K562 (cell line): ENCODE measurements at regions not wholly inside any gene's neighbourhood (a gene's known extent, or its start where the extent isn't known, plus 50 kb on each side); places are given as distances from the start of the nearest gene placed in this dataset.

ENCODE experiments used
- ATAC-seq: fragments of 200-7000 bp; cut with Tn5 transposase; 3 replicates; pipeline ENCODE4 v1.9.1; 2020; ENCODE audit warnings: moderate library complexity
- BruUV-seq: library from RNA; stranded (reverse); fragments of 400-500 nt; replicated peaks from 2 replicates; lab custom pipeline; 2021; lab: Mats Ljungman, UMichigan
- CTCF ChIA-PET: fragments of 300-600 bp; formaldehyde crosslinking; extraction: SDS; loops from one replicate; lab custom pipeline; 2021; ENCODE audit warnings: low intra/inter-chr PET ratio; lab: Yijun Ruan, JAX
- POLR2A ChIA-PET: fragments of 300-600, 350-650 bp; sonication (Branson Sonifier 250); formaldehyde crosslinking; extraction: SDS; loops from one replicate; lab custom pipeline; 2021; ENCODE audit warnings: antibody characterized with exemption, inconsistent platforms; lab: Yijun Ruan, JAX
- DNase-seq, 4 experiments: peaks; one replicate each; pipeline versions ENCODE4 v3.0.0 to v3.0.0-alpha.2; 2011 to 2018; ENCODE audit warnings: low spot score in 3 of 4, mixed read lengths in 3 of 4; ENCODE audit errors: extremely low read depth in 1 of 4
- FAIRE-seq: peaks from 2 replicates; lab custom pipeline; 2011; peaks lifted over from hg19 to GRCh38; lab: Jason Lieb, UNC
- H2AFZ ChIP-seq: 2 replicates; pipeline ENCODE4 v1.6.0; 2011; ENCODE audit warnings: low read depth, low read length, control low read depth, inconsistent platforms
- H3K27ac ChIP-seq: fragments of 200-600 bp; 3 replicates; pipeline ENCODE4 v1.8.0; 2011; ENCODE audit warnings: low read depth, mild to moderate bottlenecking, control low read depth, inconsistent platforms, low read length, moderate library complexity, mixed read lengths; ENCODE audit errors: extremely low read depth
- H3K27me3 ChIP-seq, 2 experiments: fragments of 300-600 bp in 1 of 2; 2 replicates in 1 of 2; 3 replicates in 1 of 2; pipeline versions ENCODE4 v1.6.0 to v1.8.0; 2011; ENCODE audit warnings: inconsistent platforms in 2 of 2, low read length in 2 of 2, mild to moderate bottlenecking in 1 of 2, mixed read lengths in 1 of 2, moderate library complexity in 1 of 2; ENCODE audit not compliant: control insufficient read depth in 2 of 2, insufficient read depth in 2 of 2
- H3K36me3 ChIP-seq: fragments of 300-600 bp; 3 replicates; pipeline ENCODE4 v1.8.0; 2011; ENCODE audit warnings: mild to moderate bottlenecking, low read length, inconsistent platforms; ENCODE audit not compliant: control insufficient read depth, insufficient read depth
- H3K4me1 ChIP-seq, 2 experiments: fragments of 200-600 bp in 1 of 2; replicated peaks in 1 of 2; 2 replicates in 1 of 2; 3 replicates in 1 of 2; pipeline versions ENCODE4 v1.5.1 to v1.8.0; 2011; ENCODE audit warnings: inconsistent platforms in 2 of 2, low read length in 2 of 2, mild to moderate bottlenecking in 1 of 2, mixed read lengths in 1 of 2, moderate library complexity in 1 of 2; ENCODE audit not compliant: control insufficient read depth in 2 of 2, insufficient read depth in 2 of 2
- H3K4me2 ChIP-seq: 2 replicates; pipeline ENCODE4 v1.6.1; 2011; ENCODE audit warnings: low read length, control low read depth, inconsistent platforms, mixed read lengths; ENCODE audit not compliant: insufficient read depth
- H3K4me3 ChIP-seq: fragments of 200-600 bp; sonication (generic), shearing (Covaris generic); 2 replicates; pipeline ENCODE4 v1.5.1; 2016; ENCODE audit warnings: control low read depth, inconsistent platforms
- H3K79me2 ChIP-seq: fragments of 200-600 bp; 3 replicates; pipeline ENCODE4 v1.8.0; 2011; ENCODE audit warnings: low read length, inconsistent platforms; ENCODE audit not compliant: control insufficient read depth, insufficient read depth
- H3K9ac ChIP-seq, 2 experiments: 2 replicates each; pipeline versions ENCODE4 v1.6.0 to v1.6.1; 2011; ENCODE audit warnings: low read depth in 2 of 2, low read length in 2 of 2, control low read depth in 1 of 2, inconsistent platforms in 1 of 2, mild to moderate bottlenecking in 1 of 2, mixed read lengths in 1 of 2; ENCODE audit not compliant: insufficient read depth in 1 of 2
- H3K9me1 ChIP-seq: one replicate; pipeline ENCODE4 v1.6.0; 2011; ENCODE audit warnings: inconsistent platforms, mild to moderate bottlenecking, low read length, moderate library complexity; ENCODE audit not compliant: control insufficient read depth, insufficient read depth
- H3K9me3 ChIP-seq: replicated peaks from 2 replicates; pipeline ENCODE4 v1.5.1; 2011; ENCODE audit warnings: low read depth, low read length, inconsistent platforms; ENCODE audit not compliant: control insufficient read depth, insufficient read depth
- H4K20me1 ChIP-seq: replicated peaks from 2 replicates; pipeline ENCODE4 v1.6.1; 2011; ENCODE audit warnings: low read length, inconsistent platforms, mixed read lengths; ENCODE audit not compliant: control insufficient read depth, insufficient read depth
- ARID3B ChIP-seq: fragments of 250-450 bp; sonication (Bioruptor Pico); IDR thresholded peaks from 2 replicates; pipeline ENCODE4 v1.4.0; 2020; ENCODE audit warnings: borderline replicate concordance
- BDP1 ChIP-seq: IDR thresholded peaks from 3 replicates; pipeline ENCODE4 v1.6.1; 2011; ENCODE audit not compliant: insufficient read length, insufficient read depth
- C11orf30 ChIP-seq: fragments of 450-650 bp; IDR thresholded peaks from 2 replicates; pipeline ENCODE4 v1.6.1; 2016; ENCODE audit warnings: low read depth, mild to moderate bottlenecking
- CCNT2 ChIP-seq: IDR thresholded peaks from 2 replicates; pipeline ENCODE4 v1.6.1; 2011; ENCODE audit warnings: borderline replicate concordance, low read depth, mild to moderate bottlenecking, moderate library complexity, mixed read lengths, low read length; ENCODE audit not compliant: insufficient read length; ENCODE audit errors: extremely low read depth
- CHD1 ChIP-seq: fragments of 200-600 bp; sonication (generic); IDR thresholded peaks from one replicate; pipeline ENCODE4 v1.6.1; 2012; ENCODE audit warnings: mild to moderate bottlenecking, moderate library complexity, low read length, inconsistent platforms
- CREBBP ChIP-seq: IDR thresholded peaks from one replicate; pipeline ENCODE4 v1.6.1; 2012; ENCODE audit warnings: low read depth, mild to moderate bottlenecking, control low read depth, inconsistent platforms, low read length
- CSDE1 ChIP-seq, 2 experiments: fragments of 450-650 bp; IDR thresholded peaks; 2 replicates each; pipeline ENCODE4 v1.6.1; 2016; ENCODE audit warnings: mild to moderate bottlenecking in 1 of 2
- EZH2 ChIP-seq: IDR thresholded peaks from 2 replicates; pipeline ENCODE4 v1.6.1; 2012; ENCODE audit warnings: low read depth, mild to moderate bottlenecking, inconsistent platforms, low read length, borderline replicate concordance
- SMC3 ChIP-seq: conservative IDR thresholded peaks from 2 replicates; pipeline ENCODE4 v1.6.1; 2011; ENCODE audit warnings: low read depth, low read length, improper control_type of control experiment; ENCODE audit not compliant: insufficient read depth
- STAG1 ChIP-seq: sonication (generic); formaldehyde crosslinking; IDR thresholded peaks from 2 replicates; pipeline ENCODE4 v1.5.0; 2020; ENCODE audit warnings: missing genetic modification reagents, borderline replicate concordance
- YY1 ChIP-seq, 3 experiments: IDR thresholded peaks; 2 replicates each; pipeline ENCODE4 v1.6.1; 2011; ENCODE audit warnings: low read length in 2 of 3, mild to moderate bottlenecking in 2 of 3, moderate library complexity in 2 of 3, borderline replicate concordance in 1 of 3, control low read depth in 1 of 3, low read depth in 1 of 3; ENCODE audit not compliant: insufficient read depth in 3 of 3, insufficient replicate concordance in 2 of 3, control insufficient read depth in 1 of 3, insufficient read length in 1 of 3; ENCODE audit errors: extremely low read depth in 1 of 3
- ZC3H8 ChIP-seq: fragments of 450-650 bp; IDR thresholded peaks from 2 replicates; pipeline ENCODE4 v1.6.1; 2017
- ZMIZ1 ChIP-seq, 2 experiments: fragments of 150-350 bp in 1 of 2; IDR thresholded peaks; 2 replicates each; pipeline ENCODE4 v1.6.1; 2012 to 2016; ENCODE audit warnings: low read depth in 2 of 2, low read length in 2 of 2, mild to moderate bottlenecking in 1 of 2, moderate library complexity in 1 of 2
- ZNF24 ChIP-seq: fragments of 450-650 bp; IDR thresholded peaks from 2 replicates; pipeline ENCODE4 v1.6.1; 2016
- in situ Hi-C: fragments of 300-500 bp; cut with MboI; formaldehyde crosslinking; loops from 4 replicates; pipeline ENCODE4 v1.15.0; 2018; ENCODE audit warnings: inconsistent platforms, mixed read lengths
- intact Hi-C: fragments of 100-400 bp; cut with micrococcal nuclease; formaldehyde crosslinking; loops from 2 replicates; pipeline ENCODE4 v1.14.2; 2022
- TF ChIP-seq, protein P1 (sequence below), 2 experiments: fragments of 450-650 bp in 1 of 2; sonication (generic) in 1 of 2; formaldehyde crosslinking in 1 of 2; IDR thresholded peaks in 1 of 2; conservative IDR thresholded peaks in 1 of 2; 2 replicates each; pipeline versions ENCODE4 v1.6.1 to v1.8.1; 2016 to 2023; ENCODE audit warnings: mild to moderate bottlenecking in 2 of 2, moderate library complexity in 2 of 2, inconsistent platforms in 1 of 2, missing genetic modification reagents in 1 of 2

- TF ChIP-seq, protein P1, sequence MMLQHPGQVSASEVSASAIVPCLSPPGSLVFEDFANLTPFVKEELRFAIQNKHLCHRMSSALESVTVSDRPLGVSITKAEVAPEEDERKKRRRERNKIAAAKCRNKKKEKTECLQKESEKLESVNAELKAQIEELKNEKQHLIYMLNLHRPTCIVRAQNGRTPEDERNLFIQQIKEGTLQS (IDR thresholded peaks at IDR 0.05) = no peak
- TF ChIP-seq, protein P1 (CRISPR knock-in tag; conservative IDR thresholded peaks at IDR 0.05) = no peak
- TF ChIP-seq SMC3 (no peak), BDP1 (no peak), YY1 (IDR thresholded peaks at IDR 0.05; ENCODE audit: borderline replicate concordance in 1 of 3, control insufficient read depth in 1 of 3, extremely low read depth in 1 of 3, insufficient read depth in 3 of 3, insufficient read length in 1 of 3, insufficient replicate concordance in 2 of 3, low read depth in 1 of 3, low read length in 2 of 3) (no peak)
These were observed 587.5 kb downstream of the XIRP2 start (continued) for GRCh38 chr2:167475791-167476190.

- DNase-seq (no peak), ATAC-seq (no peak), FAIRE-seq (no peak)
- Histone ChIP-seq H4K20me1 (no peaks in the 10 kb centered on the region), H3K9ac (no peak overlapping the region), H3K9me3 (no peaks in the 10 kb centered on the region), H3K79me2 (no peaks in the 10 kb centered on the region), H3K27me3 (no peaks in the 10 kb centered on the region), H3K4me3 (no peak overlapping the region), H3K4me1 (no peaks in the 10 kb centered on the region), H2AFZ (no peak overlapping the region), H3K4me2 (no peak overlapping the region), H3K9me1 (no peaks in the 10 kb centered on the region), H3K36me3 (no peaks in the 10 kb centered on the region), H3K27ac (no peak overlapping the region)
- intact Hi-C loops = no loop called here
- BruUV-seq = no TSS peak
- ChIA-PET CTCF (no interaction called here), POLR2A (interaction anchor here (0.6 kb wide), 1 partner anchor 13 kb away, joined by 3 read pairs; no protein-coding TSS in a partner anchor)
- in situ Hi-C loops = no loop called here
- TF ChIP-seq ZC3H8 (no peak), ARID3B (CRISPR knock-in tag) (no peak), C11orf30 (no peak), CHD1 (no peak), CREBBP (no peak), ZMIZ1 (IDR thresholded peaks at IDR 0.05; ENCODE audit: low read depth in 2 of 2, low read length in 2 of 2) (no peak), EZH2 (no peak), CCNT2 (no peak), ZNF24 (no peak), CSDE1 (IDR thresholded peaks at IDR 0.05) (no peak), STAG1 (CRISPR knock-in tag) (no peak)
These were observed 583.5 kb downstream of the XIRP2 start for GRCh38 chr2:167471734-167472133.
